Brain microvascular endothelial cell (primary cell): ENCODE measurements at regions not wholly inside any gene's neighbourhood (a gene's known extent, or its start where the extent isn't known, plus 50 kb on each side); places are given as distances from the start of the nearest gene placed in this dataset.

Source experiments
- DNase-seq: peaks from one replicate; pipeline ENCODE4 v3.0.0-alpha.2; 2020
- H3K27ac ChIP-seq: fragments of 250-450 bp; sonication (Bioruptor Pico); 2 replicates; pipeline ENCODE4 v1.5.1; 2020; ENCODE audit warnings: mild to moderate bottlenecking, moderate library complexity
- H3K27me3 ChIP-seq: fragments of 250-450 bp; sonication (Bioruptor Pico); replicated peaks from 2 replicates; pipeline ENCODE4 v1.5.1; 2020; ENCODE audit warnings: mild to moderate bottlenecking
- H3K36me3 ChIP-seq: fragments of 250-450 bp; sonication (Bioruptor Pico); replicated peaks from 2 replicates; pipeline ENCODE4 v1.5.1; 2020; ENCODE audit warnings: mild to moderate bottlenecking
- H3K4me3 ChIP-seq: 2 replicates; pipeline ENCODE4 v1.5.1; 2011; ENCODE audit warnings: low read depth, mild to moderate bottlenecking, control low read depth, low read length, moderate library complexity
- CTCF ChIP-seq: IDR thresholded peaks from 2 replicates; pipeline ENCODE4 v1.5.1; 2011; ENCODE audit warnings: low read depth, mild to moderate bottlenecking, moderate library complexity, low read length, control low read depth, inconsistent platforms; ENCODE audit errors: missing control alignments
- in situ Hi-C: cut with HindIII; loops from 2 replicates; pipeline ENCODE4 v1.10.0; 2017; ENCODE audit warnings: low sequenced_read_pairs, low pct_ligation_motif_present

GRCh38 chr13:64529874-64530485 is 2700.2 kb downstream of the PCDH9 start:
- no peaks in the 10 kb centered on the region for H3K27me3 ChIP-seq
- H3K4me3 ChIP-seq = no peak overlapping the region
- peak; percentile 77 for TF ChIP-seq CTCF
- no peak for DNase-seq
- no peaks in the 10 kb centered on the region for H3K36me3 ChIP-seq
- in situ Hi-C loops = no loop called here
- no peak overlapping the region for H3K27ac ChIP-seq

- no peak for TF ChIP-seq CTCF
- Histone ChIP-seq H3K27ac (no peak overlapping the region), H3K27me3 (no peaks in the 10 kb centered on the region), H3K36me3 (no peaks in the 10 kb centered on the region), H3K4me3 (no peak overlapping the region)
- no peak for DNase-seq
- in situ Hi-C loops = no loop called here
Observed at GRCh38 chr13:64528838-64529237, 2701.3 kb downstream of the PCDH9 start.

- no peak overlapping the region for H3K27ac ChIP-seq
- no peak for TF ChIP-seq CTCF
- in situ Hi-C loops = no loop called here
- DNase-seq = no peak
- no peaks in the 10 kb centered on the region for H3K36me3 ChIP-seq
- H3K27me3 ChIP-seq = no peaks in the 10 kb centered on the region
- no peak overlapping the region for H3K4me3 ChIP-seq
Observed at GRCh38 chr13:64527561-64527960, 2702.6 kb downstream of the PCDH9 start.

GRCh38 chr13:64525687-64526086 is 2704.4 kb downstream of the PCDH9 start:
- no peak for DNase-seq
- Histone ChIP-seq H3K4me3 (no peak overlapping the region), H3K27me3 (no peaks in the 10 kb centered on the region), H3K27ac (no peak overlapping the region), H3K36me3 (no peaks in the 10 kb centered on the region)
- in situ Hi-C loops = no loop called here
- no peak for TF ChIP-seq CTCF

DNA sequence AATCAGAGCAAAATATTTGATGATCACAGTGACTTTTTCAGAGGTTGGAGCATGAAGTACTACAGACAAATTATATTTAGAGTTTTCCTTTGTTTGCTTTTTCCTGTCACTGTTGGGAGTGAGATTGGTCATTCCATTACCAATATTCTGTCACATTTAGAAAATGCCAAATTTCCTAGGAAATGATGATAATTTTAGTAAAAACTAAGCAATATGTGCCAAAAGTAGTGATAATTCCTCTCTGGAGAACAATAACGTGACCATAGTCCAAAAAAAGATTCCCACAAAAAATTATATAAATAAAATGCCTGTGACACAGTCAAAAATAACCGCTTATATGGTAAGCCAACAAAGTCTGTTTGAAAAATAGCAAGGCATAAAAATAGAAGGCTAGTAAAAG is 2719.4 kb downstream of the PCDH9 start:
- H3K27ac ChIP-seq = no peak overlapping the region
- TF ChIP-seq CTCF = no peak
- H3K4me3 ChIP-seq = no peak overlapping the region
- no peaks in the 10 kb centered on the region for H3K27me3 ChIP-seq
- in situ Hi-C loops = no loop called here
- no peak for DNase-seq
- no peaks in the 10 kb centered on the region for H3K36me3 ChIP-seq

- DNase-seq = no peak
- Histone ChIP-seq H3K27me3 (no peaks in the 10 kb centered on the region), H3K27ac (no peak overlapping the region), H3K36me3 (no peaks in the 10 kb centered on the region), H3K4me3 (no peak overlapping the region)
- in situ Hi-C loops = no loop called here
- no peak for TF ChIP-seq CTCF
Observed at GRCh38 chr13:64506246-64506645, 2723.9 kb downstream of the PCDH9 start.
